GM18870 (cell line): ENCODE measurements at regions not wholly inside any gene's neighbourhood (a gene's known extent, or its start where the extent isn't known, plus 50 kb on each side); places are given as distances from the start of the nearest gene placed in this dataset.

Experiments
- ATAC-seq: cut with Tn5 transposase; IDR thresholded peaks from one replicate; pipeline ENCODE4 v1.9.1; 2021; ENCODE audit warnings: moderate library complexity; ENCODE audit not compliant: unreplicated experiment

GRCh38 chr20:21583486-21584168, 69.8 kb upstream of the NKX2-2 start:
- ATAC-seq = no peak

- no peak for ATAC-seq
Observed at GRCh38 chr20:21577551-21577950, 63.7 kb upstream of the NKX2-2 start.

GRCh38 chr20:21575981-21576740, 62.3 kb upstream of the NKX2-2 start:
- ATAC-seq = no peak

- no peak for ATAC-seq
Observed at GRCh38 chr20:21575167-21575566, 61.3 kb upstream of the NKX2-2 start.

- ATAC-seq = no peak
Observed at GRCh38 chr20:21574443-21574842, 60.6 kb upstream of the NKX2-2 start.

GRCh38 chr20:21573259-21573658, 59.4 kb upstream of the NKX2-2 start:
- no peak for ATAC-seq

- no peak for ATAC-seq
Observed at GRCh38 chr20:21571841-21572690, 58.2 kb upstream of the NKX2-2 start.

GRCh38 chr20:21570285-21570992, 56.6 kb upstream of the NKX2-2 start:
- ATAC-seq = no peak

GRCh38 chr20:21569586-21569985, 55.7 kb upstream of the NKX2-2 start:
- ATAC-seq = no peak

GRCh38 chr20:21564127-21564773, 50.4 kb upstream of the NKX2-2 start:
- no peak for ATAC-seq
